ENCODE measurements at regions not wholly inside any gene's neighbourhood (a gene's known extent, or its start where the extent isn't known, plus 50 kb on each side); places are given as distances from the start of the nearest gene placed in this dataset.
"Not testable (repeated sequence)": the region's sequence is repeated elsewhere in the genome, so short reads cannot be mapped to it uniquely, and the experiment has no call there.

DNA sequence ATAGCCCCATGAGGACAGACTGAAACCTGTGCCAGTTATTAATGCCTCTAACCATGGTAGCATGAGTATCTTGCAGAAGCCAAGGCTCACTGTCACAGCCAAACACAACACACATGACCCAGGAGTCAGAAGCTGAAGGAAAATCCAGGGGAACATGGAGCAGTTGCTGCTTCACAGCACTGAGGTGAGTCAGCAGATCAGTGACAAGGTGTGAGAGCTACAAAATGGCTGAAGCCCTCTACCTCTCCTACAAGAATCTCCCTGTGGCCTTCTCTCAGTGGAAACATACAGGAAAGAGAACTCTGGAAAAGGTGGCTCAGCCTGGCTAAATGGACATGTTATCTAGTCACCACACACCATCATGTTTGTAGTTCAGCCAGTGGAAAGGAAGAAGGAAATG, 93.5 kb downstream of the NAB1 start:
- no peak for DNase-seq (ENCODE audit: low read depth)

DNA sequence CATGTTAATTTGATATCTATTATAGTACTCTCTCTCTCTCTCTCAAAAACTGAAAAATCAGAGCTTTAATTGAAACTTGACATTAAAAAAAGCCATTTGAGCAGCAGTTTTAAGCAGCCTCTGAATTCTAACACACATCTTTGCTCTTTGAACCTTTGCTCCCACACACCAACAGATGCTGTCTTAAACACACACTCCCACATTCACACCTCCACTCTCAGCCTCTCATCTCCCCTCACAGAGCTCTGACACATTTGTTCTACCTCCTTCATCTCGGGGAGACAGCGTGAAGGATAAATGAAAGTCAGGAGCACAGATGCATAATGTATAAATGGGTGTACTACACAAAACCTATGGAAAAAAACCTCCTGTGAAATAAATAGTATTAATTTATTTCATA, 95.2 kb downstream of the NAB1 start:
- DNase-seq (ENCODE audit: low read depth) = no peak

DNA sequence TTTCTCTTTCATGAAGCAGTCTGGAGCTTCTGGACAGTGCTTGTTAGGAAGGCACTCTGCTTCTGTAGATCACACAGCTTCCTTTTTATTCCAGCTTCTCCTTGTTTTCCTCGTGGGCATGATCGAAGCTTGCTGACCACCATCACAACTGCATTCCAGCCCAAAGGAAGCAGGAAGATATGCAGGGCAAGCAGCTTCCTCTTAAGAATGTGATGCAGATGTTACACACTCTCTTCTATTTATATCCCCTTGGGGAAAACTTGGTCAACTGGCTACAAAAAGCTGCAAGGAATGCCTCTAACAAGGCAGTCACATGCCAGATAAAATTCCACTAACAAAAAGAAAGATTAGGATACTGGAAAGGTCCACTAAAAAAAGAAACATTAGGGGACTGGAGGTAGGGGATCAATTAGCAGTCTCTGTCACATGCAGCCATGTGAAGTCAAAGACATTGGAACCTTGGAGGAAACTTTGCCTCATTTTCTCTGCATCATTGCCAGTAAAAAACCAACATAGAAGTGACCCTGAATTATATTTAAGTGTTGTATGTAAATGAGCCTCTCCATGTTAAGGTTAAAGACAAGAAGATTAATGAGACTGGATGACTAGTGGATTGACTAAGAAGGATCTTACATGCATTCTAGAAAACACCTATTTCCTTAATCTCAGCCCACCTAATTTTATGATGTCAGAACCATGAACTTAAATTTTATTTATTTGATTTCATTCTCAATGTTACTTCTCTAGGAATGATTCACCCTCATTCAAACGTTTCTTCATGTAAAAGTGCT, 98.3 kb downstream of the NAB1 start:
- DNase-seq (ENCODE audit: low read depth) = peak; percentile 65

DNA sequence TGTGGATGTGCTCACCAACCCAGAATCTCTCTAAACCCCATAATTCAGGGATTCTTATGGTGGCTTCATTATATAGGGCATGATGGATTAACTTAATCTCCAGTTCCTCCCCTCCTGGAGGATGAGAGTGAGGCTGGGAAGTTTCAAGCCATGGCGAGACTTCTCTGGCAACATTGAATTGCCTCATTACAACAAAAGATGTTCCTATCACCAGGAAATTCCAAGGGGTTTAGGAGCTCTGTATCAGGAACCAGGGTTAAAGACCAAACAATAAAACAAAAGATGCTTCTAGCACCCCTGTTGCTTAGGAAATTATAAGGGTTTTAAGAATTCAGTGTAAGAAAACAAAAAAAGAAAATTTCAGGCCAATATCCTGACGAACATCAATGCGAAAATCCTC, 100.1 kb downstream of the NAB1 start:
- no peak for DNase-seq (ENCODE audit: low read depth)

DNA sequence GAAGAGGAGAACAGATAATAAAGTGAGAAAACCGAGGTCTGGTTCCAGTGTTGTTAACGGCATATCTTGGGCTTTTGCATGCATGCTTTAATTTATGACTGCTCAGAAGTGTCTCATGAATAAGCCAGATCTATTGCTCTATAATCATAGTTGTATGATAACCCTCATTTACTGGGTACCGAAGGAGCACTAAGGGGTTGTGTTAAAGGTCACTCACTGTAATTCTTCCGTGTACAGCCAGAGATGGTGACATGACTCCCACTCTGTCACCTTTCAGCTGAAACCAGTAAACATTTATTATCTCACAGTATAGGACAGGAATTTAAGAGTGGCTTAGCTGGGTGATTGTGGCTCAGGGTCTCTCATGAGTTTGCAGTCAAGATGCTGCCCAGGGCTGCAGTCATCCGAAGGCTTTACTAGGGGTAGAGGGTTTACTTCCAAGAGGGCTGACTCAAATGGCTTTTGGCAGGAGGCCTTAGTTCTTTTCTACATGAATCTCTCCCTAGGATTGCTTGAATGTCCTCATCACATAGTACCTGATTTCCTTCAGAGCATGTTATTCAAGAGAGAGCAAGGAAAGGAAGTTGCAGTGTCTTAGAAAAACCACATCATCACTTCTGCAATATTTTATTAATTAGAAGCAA, 107.0 kb downstream of the NAB1 start:
- no peak for DNase-seq (ENCODE audit: low read depth)

DNA sequence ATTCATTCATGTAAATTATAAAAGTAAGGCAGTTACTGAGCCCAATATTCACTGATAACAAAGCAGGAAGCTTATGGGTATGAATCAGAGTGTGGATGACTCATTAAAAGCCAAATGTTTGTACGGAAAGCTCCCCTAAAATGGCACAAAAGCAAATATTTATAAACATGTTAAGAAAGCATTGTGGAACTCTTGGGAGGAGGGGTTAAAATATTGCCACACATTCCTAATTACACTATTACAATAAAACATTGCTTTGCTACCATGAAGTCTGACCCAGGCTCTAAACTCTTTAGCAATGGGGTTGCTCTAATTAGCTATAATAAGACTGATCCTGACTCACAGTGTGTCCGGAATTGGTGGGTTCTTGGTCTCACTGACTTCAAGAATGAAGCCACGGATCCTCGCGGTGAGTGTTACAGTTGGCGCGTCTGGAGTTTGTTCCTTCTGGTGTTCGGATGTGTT, 110.9 kb downstream of the NAB1 start:
- peak; percentile 59 for DNase-seq (ENCODE audit: low read depth)

DNA sequence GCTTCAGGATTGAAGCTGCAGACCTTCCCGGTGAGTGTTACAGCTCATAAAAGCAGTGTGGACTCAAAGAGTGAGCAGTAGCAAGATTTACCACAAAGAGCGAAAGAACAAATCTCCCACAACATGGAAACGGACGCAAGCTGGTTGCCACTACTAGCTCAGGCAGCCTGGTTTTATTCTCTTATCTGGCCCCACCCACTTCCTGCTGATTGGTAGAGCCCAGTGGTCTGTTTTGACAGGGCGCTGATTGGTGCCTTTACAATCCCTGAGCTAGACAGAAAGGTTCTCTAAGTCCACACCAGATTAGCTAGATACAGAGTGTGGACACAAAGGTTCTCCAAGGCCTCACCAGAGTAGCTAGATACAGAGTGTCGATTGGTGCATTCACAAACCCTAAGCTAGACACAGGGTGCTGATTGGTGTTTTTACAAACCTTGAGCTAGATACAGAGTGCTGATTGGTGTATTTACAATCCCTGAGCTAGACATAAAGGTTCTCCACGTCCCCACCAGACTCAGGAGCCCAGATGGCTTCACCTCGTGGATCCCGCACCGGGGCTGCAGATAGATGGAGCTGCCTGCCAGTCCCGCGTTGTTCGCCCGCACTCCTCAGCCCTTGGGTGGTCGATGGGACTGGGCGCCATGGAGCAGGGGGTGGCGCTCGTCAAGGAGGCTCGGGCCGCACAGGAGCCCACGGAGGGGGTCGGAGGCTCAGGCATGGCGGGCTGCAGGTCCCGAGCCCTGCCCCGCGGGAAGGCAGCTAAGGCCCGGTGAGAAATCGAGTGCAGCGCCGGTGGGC, 111.7 kb downstream of the NAB1 start:
- DNase-seq (ENCODE audit: low read depth) = not testable (repeated sequence)

DNA sequence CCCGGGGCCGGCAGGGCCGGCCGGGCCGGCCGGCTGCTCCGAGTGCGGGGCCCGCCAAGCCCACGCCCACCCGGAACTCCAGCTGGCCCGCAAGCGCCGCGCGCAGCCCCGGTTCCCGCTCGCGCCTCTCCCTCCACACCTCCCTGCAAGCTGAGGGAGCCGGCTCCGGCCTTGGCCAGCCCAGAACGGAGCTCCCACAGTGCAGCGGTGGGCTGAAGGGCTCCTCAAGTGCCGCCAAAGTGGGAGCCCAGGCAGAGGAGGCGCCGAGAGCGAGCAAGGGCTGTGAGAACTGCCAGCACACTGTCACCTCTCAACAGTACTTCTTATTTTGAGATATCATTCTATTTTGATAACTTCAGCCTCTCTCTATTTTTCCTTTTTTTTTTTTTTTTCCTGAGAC, 112.3 kb downstream of the NAB1 start:
- not testable (repeated sequence) for DNase-seq (ENCODE audit: low read depth)

DNA sequence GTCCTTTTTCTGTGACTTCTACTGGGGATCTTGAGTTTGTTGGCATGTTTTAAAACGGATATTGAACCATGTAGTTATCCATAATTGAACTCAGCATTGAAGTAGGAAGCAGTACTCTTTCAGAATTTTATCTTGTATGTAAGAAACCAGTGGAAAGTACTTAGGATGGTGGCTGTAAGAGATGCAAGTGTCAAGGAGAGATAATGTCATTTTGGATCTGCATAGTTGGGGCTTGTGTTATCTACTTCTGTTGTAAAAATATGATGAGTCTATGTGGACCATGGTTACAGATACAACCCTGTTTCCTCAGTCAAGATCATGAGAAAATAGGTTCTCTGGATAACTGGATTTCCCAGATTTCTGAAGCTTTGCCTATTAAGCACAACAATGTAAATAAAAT, 113.7 kb downstream of the NAB1 start:
- no peak for DNase-seq (ENCODE audit: low read depth)

DNA sequence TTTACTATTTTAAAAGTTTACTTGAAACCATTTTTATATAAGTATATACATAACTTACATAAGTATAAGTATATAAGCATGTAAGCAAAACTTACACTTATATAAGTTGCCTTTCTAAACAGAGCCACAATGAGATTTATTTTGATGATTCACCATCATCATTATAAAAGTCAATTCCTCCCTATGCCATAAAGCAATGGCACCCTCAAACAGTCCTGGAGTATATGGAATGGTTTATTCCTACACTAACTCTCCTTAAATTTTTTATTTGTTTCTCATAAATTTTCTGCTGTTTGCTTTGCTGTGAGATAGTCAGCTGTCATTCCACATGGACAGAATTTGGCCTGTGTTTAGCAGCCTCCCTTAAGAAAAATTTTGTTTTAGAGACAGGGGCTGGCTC, 114.2 kb downstream of the NAB1 start:
- DNase-seq (ENCODE audit: low read depth) = no peak

DNA sequence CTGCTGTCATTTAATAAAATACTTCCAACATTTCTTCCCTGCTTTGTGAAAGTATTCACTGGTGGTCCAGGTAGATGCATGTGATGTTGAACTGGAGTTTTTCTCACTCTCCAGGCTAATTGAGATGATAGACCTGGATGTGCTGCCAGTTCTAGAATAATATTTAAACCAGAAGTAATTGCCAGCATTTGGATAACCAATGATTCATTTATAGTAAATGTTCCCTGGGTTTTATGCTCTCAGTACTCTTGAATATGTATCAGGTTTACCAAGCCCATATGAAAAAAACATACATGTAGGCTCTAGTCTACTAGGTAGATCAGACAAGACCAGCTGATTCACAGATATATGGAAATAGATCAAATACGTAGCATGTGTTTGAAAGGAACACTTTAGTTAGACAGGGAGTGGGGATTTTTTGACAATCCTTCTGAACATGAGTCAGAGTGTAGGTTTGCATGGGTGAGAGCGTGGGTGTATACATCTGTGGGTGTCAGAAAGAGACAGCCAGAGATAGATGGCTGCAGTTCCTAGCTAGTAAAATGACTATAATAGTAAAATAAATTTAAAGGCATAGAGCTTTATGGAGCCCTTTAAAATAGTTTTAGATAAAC, 115.1 kb downstream of the NAB1 start:
- no peak for DNase-seq (ENCODE audit: low read depth)

DNA sequence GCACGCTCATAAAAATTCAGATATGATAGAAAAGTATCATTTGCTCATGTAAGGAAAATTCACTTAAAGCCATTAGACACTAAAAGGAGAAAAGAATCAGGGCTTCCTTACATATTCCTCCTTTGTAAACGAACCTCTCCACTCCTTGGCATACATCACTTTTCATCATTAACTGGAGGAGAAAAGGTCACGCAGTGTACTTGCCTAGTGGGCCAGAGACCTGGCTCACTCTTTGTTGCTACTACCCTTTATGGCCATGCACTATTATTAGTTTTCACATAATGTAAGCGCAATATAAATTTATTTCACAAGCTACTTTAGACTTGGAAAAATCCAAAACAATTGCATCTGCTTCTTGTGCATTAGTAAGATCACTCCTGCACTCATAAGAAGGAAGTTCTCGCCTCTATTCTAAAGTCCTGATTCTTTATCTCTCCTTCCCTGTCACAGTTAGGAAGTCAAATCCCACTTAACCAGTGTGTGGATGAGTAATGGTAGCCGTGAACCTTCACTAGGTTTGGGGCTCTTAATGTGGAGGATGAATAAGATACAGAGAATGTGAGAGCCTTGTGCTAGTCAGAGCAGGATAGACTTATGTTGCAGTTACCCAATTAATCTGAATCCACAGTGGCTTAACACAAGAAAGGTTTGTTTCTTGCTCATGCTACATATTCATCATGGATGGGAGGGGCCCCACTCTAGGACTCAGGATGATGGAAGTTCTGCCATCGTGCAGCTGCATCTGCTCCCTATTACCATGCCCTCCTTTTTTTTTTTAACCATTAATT, 115.0 kb upstream of the GLS start:
- peak; percentile 60 for DNase-seq (ENCODE audit: low read depth)

DNA sequence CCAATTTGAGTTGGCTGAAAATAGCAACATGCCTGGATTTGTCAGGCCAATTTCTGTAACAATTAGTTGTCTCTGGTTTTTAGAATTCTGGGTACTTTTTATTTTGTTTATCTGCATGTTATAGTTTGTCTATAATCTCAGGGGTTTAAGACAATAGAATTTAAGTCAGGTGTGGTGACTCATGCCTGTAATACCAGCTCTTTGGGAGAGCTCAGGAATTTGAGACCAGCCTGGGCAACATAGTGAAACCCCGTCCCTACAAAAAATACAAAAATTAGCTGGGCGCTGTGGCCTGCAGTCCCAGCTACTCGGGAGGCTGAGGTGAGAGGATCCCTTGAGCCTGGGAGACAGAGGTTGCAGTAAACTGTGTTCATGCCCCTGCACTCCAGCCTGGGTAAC, 114.4 kb upstream of the GLS start:
- no peak for DNase-seq (ENCODE audit: low read depth)

DNA sequence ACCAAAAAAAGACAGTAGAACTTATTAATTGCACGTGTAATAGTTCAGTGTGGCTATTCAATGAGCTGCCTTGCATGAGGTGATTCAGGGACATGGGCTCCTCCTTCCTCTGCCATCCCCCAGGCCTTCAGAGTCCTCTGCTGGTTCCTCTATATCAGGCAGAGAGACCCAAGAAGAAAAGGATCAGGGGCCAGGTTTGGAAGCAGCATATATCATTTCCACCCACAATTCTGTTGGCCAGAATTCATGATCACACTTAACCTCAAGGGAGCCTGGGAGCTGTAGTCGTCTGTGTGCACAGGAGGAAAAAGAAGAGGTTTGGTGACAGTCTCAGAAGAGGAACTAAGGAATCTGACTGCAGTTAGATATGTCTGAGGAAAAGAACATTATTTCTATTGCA, 114.0 kb upstream of the GLS start:
- DNase-seq (ENCODE audit: low read depth) = no peak

DNA sequence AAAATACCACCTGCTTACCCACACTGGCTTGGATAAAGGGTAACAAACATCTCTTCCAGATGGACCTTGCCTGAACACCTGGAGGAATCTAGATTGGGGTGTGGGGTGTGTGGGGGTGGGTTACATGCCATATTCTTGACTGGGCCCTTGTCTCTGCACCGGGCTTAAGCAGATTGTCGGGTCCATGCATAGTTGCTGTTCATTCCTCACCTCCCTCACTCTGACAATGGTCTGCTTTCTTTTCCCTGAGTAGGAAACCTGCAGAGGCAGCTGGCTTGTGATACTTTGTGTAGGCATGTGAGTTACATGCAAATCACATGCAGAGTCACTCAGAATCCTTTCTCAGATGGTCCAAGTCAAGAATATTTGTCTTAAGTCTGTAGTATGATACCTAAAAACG, 112.8 kb upstream of the GLS start:
- no peak for DNase-seq (ENCODE audit: low read depth)

DNA sequence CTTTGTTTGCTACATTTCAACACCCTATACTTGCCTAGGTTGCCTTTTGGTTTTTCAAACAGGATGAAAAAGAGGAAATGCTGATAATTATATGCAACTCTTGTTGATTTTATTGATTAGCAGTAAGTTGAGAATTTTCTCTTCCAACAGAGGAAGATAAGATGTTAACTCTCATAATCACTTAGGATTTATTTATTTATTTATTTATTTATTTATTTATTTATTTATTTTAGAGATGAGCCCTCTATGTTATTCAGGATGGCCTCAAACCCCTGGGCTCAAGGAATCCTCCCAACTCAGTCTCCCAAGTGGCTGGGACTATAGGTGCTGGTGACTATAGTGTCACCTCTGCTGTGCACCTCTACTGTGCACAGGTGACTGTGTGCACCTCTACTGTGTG, 111.4 kb upstream of the GLS start:
- no peak for DNase-seq (ENCODE audit: low read depth)

DNA sequence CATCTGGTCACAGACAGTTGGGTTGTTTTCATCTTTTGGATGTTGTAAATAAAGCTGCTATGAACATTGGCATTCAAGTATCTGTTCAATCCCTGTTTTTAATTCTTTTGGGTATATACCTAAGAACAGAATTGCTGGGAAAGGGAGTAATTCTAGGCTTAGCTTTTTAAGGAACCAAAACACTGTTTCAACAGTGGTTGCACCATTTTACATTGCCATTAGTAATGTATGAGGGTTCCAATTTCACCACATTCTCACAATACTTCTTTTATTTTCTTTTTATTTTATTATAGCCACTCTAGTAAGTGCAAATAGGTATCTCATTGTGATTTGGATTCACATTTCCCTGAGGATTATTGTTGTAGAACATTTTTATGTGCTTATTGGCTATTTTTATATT, 108.9 kb upstream of the GLS start:
- DNase-seq (ENCODE audit: low read depth) = no peak

DNA sequence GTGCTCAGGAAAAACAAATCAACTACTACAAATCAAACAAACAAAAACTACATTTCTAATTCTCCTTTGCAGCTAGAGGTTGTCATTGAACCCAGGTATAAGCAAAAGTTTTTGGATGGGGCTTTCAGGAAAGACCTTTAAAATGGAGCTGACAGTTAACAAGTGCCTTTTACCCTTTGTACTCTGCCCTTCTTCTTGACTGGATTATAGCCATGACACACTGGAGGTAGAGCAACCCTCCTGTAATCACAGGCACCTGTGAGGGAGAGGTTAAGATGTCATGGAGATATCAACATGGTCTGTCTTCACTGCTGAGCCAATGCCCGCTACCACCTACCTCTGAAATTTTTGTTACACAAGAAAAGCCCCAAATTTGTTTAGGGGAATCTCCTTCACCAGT, 100.0 kb upstream of the GLS start:
- no peak for DNase-seq (ENCODE audit: low read depth)

DNA sequence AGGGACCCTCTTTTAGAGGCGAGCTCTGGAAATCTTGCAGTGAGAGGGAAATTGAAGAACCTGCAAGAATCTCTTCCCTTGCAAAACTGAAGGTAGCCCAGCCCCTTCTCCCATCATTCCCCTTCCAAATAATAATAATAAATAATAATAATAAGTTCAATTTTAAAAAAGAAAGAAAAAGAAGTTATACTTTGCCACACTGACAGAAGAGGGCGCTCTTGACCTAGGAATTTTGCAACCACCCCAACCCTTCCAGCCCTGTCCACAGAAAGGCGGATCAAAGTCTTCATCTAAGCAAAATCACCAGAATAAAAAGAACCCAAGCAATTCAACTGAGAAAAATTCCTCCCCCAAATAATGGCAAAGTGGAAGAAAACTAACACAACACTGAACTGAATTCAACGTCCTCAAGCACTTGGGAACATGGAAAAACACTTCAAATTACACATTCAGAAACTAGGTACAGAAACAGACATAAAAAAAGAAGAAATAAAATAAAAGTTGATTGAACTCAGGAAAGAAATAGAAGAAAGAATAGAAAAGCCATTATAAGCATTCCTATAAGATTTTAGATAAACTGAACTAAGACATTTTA, 98.9 kb upstream of the GLS start:
- DNase-seq (ENCODE audit: low read depth) = peak; percentile 66

DNA sequence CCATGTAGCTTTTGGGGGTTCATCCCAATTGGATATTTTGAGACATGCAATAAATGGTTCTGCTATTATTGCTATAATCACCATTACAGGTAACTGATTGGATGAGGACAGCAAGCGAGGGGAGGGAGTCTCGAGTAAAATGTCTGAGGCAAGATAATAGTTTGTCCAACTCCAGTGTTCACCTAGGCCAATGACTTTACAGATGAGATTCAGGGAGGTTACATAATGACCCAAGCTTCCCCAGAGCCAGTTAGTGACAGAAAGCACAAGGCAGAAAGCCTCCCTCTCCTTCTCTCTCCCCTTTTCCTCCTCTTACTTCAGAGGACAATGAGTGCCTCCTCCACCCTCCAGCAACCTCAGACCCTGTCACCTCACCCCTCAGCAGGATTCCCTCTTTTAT, 98.4 kb upstream of the GLS start:
- no peak for DNase-seq (ENCODE audit: low read depth)
